Gastrocnemius medialis (tissue), 4 donors: ENCODE measurements at regions not wholly inside any gene's neighbourhood (a gene's known extent, or its start where the extent isn't known, plus 50 kb on each side); places are given as distances from the start of the nearest gene placed in this dataset.

Source experiments
- CTCF ChIP-seq, 5 experiments: fragments of 450-650 bp in 3 of 5; fragments of 200-600 bp in 2 of 5; sonication (generic) in 2 of 5; IDR thresholded peaks in 4 of 5; conservative IDR thresholded peaks in 1 of 5; 1 replicate in 4 of 5; 2 replicates in 1 of 5; pipeline ENCODE4 v1.5.1; 2016 to 2019; ENCODE audit warnings: antibody characterized with exemption in 5 of 5, mild to moderate bottlenecking in 3 of 5, moderate library complexity in 3 of 5
- POLR2A ChIP-seq, 2 donors: fragments of 450-650 bp; IDR thresholded peaks; one replicate each; pipeline ENCODE4 v1.6.1; 2017; ENCODE audit warnings: antibody characterized with exemption in 2 of 2, mild to moderate bottlenecking in 2 of 2, moderate library complexity in 2 of 2

- no peak for TF ChIP-seq POLR2A (IDR thresholded peaks at IDR 0.05)
- no peak for TF ChIP-seq CTCF (IDR thresholded peaks at IDR 0.05 in 4 of 5, conservative IDR thresholded peaks at IDR 0.05 in 1 of 5)
Measured at GRCh38 chr6:18897350-18897749, 510.2 kb downstream of the RNF144B start.
